LHCN-M2 (cell line): ENCODE measurements at regions not wholly inside any gene's neighbourhood (a gene's known extent, or its start where the extent isn't known, plus 50 kb on each side); places are given as distances from the start of the nearest gene placed in this dataset.

ENCODE experiments used
- DNase-seq: peaks from one replicate; pipeline ENCODE4 v3.0.0-alpha.2; 2012; ENCODE audit warnings: low read depth

DNA sequence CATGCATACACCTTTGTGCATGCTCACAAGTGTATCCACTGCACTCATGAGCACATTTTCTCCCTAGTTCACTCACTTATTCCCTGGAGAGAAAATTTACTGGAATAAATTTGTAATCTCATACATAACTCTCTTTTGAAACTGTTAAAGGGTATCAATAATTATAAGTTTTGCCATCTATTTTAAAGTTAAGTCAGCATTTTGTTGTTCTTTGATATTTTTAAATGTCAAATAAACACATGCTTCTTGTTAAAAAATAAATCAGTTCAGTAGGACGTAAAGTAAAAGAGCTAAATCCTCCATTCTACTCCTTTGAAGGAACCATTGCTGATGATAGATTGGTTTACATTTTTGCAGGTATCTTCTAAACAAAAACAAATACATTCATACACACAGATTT, 522.1 kb downstream of the NR4A2 start:
- DNase-seq = no peak

DNA sequence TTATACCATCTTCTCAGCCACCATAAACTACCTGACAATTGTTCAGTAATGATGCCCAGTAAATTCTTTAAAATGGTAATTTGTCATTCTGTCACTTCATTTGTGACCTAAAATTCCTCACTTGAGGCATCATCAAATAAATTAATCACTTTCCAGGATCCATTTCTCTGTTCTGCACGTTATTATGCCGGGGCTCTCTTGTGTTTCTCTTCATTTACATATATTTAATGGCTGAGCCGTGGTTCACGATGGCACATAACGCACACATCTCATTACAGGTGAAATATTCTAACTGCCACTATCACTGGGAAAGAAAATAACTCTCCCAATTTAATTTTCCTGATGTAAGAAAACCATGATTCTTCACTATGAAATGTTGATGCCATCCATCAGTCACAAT, 529.6 kb downstream of the NR4A2 start:
- DNase-seq = no peak

DNA sequence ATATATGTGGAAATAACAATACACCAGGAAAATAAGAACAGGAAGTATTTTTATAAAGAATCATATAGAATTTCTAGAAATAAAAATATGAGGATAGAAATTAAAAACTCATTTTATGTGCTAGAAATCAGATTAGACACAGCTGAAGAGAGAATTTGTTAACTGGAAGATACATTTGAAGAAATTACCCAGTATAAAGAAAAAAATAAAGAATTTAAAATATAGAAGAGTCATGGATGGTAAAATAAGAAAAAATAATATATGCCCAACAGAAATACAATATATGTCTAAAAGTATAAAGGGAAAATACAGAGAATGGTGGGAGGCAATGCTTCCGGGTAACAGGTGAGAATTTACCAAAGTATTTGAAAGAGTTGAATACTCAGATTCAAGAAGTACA, 539.9 kb downstream of the NR4A2 start:
- no peak for DNase-seq

DNA sequence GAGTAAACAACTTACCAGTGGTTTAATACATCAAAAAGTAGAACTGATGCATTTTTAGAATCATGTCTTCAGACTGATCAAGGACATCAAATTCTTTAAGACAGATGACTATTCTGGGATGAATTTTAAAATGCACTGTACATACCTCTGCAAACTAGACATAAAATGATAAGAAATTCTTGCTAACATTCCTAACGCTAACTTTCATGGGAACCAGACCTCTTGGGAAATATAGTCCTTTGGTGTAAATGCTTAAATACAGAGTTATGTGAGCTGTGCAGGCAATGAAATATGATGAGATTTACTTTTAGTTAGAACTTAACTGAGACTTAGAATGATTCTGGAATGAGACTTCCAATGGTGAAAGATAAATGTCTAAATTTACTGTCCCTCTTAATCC, 562.0 kb downstream of the NR4A2 start:
- DNase-seq = no peak

DNA sequence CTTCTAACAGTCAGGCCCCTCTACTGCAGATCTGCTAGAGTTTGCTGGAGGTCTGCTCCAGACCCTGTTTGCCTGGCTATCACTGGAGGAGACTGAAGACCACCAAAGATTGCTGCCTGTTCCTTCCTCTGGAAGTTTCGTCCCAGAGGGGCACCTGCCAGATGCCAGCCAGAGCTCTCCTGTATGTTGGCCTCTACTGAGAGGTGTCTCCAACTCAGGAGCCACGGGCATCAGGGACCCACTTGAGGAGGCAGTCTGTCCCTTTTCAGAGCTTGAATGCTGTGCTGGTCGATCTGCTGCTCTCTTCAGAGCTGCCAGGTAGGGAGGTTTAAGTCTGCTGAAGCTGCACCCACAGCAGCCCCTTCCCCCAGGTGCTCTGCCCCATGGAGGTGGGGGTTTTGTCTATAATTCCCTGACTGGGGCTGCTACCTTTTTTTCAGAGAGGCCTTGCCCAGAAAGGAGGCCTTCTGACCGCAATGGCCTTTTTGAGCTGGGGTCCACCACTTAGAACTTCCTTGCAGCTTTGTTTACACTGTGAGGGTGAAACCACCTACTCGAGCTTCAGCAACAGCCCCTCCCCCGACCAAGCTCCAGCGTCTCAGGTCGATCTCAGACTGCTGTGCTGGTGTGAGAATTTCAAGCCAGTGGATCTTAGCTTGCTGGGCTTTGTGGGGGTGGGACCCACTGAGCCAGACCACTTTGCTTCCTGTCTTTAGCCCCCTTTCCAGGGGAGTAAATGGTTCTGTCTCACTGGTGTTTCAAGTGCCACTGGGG, 566.0 kb downstream of the NR4A2 start:
- no peak for DNase-seq

DNA sequence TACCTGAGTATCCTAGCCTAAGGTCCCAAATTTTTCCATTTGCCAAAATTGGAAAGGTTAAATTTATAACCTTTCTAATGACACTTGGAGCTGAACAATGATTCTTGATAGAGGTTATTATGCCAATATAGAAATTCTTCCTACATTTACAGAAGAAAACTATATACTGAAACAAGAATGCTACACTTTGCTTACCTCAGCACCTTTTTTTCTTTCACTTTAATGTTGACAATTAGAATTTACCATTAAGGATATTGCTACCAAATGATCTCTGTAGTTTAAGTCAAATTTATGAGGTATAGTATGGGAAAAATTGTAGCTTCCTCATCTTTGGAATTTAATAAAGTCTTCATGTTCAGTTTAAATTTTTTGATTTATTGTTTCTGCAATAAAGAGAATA, 577.0 kb downstream of the NR4A2 start:
- DNase-seq = no peak

DNA sequence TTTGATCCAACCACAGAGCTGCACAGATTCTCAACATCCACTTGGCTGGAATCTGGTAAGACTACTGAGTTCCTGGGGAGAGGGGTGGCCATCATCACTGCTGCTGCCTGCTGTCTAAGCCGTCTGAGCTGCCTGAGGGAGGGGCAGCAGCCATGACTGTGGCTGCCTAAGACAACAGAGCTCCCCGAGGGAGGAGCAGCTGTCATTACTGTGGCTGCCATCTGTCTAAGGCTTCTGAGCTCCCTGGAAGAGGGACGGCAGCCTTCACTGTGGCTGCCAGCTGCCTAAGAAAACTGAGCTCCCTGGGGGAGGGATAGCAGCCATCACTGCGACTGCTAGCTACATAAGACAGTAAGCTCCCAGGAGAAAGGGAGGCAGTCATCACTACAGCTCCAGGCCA, 584.4 kb downstream of the NR4A2 start:
- DNase-seq = no peak

GRCh38 chr2:155747531-155747930, 585.0 kb downstream of the NR4A2 start:
- DNase-seq = no peak

- DNase-seq = no peak
Observed at GRCh38 chr2:155733091-155733853, 599.2 kb downstream of the NR4A2 start.

DNA sequence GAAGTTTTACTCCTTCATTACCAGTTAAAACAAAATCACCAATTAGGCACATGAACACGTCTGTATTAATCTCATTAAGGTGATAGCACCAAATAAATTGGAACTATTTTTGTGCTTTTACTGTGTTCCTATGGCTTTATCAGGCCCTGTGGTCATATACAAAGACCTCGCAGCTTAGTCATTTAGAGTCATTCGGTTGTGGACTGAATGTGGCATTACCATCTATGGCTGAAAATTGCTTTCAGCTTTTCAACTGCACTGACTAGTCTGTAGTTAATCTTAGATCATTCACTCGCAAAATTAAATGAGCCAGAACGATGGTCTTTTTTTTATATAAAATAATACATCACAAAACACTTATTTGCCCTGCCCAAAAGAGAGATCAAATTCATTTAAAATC, 601.7 kb downstream of the NR4A2 start:
- no peak for DNase-seq

GRCh38 chr2:155727187-155727895, 605.2 kb downstream of the NR4A2 start:
- DNase-seq = no peak

- no peak for DNase-seq
Observed at GRCh38 chr2:155722290-155722689, 610.2 kb downstream of the NR4A2 start.

GRCh38 chr2:155715705-155716104, 616.8 kb downstream of the NR4A2 start:
- DNase-seq = no peak

- no peak for DNase-seq
Observed at GRCh38 chr2:155714983-155715382, 617.5 kb downstream of the NR4A2 start.

DNA sequence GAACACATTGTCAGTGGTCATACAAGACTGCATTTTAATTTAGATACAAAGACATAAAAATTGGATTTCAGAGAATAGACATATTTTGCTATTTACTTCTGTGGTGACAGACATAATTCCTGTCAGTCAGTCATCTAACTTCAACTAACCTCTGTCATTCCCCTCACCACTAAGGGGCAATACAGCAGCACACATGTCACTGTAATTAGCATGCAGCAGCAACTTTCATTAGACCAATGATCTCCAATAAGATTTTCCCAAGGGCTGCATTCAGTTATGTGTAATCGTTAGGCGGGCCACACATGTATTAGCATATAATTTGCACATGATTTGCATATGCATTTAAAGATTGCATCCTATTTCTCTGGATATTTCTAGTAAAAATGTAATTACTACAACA, 624.5 kb downstream of the NR4A2 start:
- DNase-seq = no peak

DNA sequence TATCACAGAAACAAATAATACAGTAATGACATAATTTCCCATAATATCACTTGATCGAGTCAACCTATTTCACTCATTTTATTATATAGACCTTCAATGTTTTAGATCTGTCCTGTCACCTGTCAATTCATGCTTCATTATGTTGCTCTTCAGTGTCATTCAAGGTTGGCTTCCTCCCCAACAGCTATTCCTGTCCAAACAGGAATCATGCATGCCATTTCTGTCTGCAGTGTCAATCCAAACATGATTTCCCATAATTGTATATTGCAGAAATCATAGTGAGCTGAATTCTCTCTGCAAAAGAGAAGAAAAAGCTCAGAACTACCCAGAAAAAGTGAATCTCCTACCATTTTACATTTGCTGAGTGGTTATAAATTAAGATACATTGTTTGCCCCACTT, 628.6 kb downstream of the NR4A2 start:
- no peak for DNase-seq

DNA sequence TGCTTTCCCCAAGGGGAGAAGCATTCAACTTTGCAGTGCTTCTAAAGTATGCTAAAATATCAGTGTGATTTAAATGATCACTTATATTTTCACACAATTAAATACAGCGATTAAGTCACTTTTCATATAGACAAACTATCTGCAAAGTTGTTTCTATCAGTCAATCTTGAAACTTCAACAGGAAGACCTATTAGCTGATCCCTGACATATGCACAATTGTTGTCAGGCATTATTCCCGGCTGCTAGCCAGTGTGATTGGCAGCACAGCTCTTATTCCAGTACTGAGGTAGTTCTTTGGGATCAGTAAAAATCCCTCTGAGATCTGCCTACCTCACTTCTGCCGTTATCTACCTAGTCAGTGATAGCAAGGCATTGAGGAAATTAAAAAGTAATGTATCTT, 629.5 kb downstream of the NR4A2 start:
- no peak for DNase-seq

GRCh38 chr2:155701721-155702120, 630.8 kb downstream of the NR4A2 start:
- no peak for DNase-seq

DNA sequence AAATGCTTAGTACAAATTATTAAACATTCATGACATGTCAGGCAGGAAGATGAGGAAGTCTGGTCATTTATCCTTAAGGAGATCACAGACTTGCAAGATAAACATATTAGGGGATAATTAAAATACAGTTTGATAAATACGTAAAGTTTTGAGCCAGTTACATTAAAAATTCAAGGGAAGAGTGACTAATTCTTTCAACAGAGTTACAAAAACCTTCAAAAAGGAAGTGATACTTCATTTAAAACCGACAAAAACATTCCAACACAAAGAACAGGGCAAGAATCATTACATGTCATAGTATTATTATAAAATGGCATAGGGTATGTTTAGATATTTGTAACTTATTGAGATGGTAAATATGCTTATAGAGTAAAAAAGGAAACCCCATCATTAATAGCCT, 636.0 kb downstream of the NR4A2 start:
- no peak for DNase-seq

GRCh38 chr2:155695505-155695904, 637.0 kb downstream of the NR4A2 start:
- no peak for DNase-seq

- no peak for DNase-seq
Observed at GRCh38 chr2:155692856-155693255, 639.7 kb downstream of the NR4A2 start.

DNA sequence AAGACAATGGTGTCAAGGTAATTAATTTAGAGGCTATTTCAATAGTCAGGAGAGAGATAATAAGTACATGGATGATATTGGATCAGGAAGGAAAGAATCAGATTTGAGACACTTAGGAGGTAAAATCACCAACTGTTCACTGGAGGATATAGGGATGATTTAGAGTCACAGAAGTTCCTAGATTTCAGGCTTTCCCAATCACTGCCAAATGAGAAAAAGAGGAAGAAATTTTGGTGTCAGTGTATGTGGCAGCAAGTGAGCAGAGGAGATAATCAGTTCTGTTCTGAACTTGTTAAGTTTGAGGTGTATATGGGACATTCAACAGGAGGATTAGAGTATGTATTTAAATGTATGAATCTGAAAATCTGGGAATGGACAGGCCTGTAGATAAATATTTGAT, 640.4 kb downstream of the NR4A2 start:
- DNase-seq = no peak

- DNase-seq = no peak
Observed at GRCh38 chr2:155690785-155691184, 641.7 kb downstream of the NR4A2 start.
